DND-41 (cell line): ENCODE measurements at regions not wholly inside any gene's neighbourhood (a gene's known extent, or its start where the extent isn't known, plus 50 kb on each side); places are given as distances from the start of the nearest gene placed in this dataset.

ENCODE experiments used
- EZH2 ChIP-seq: IDR thresholded peaks from 3 replicates; pipeline ENCODE4 v1.6.1; 2012; ENCODE audit warnings: borderline replicate concordance, low read depth, mild to moderate bottlenecking, moderate library complexity, low read length, inconsistent platforms; ENCODE audit not compliant: severe bottlenecking
- TF ChIP-seq, protein P1 (sequence below): IDR thresholded peaks from 2 replicates; pipeline ENCODE4 v1.5.1; 2012; ENCODE audit warnings: borderline replicate concordance, low read length, moderate library complexity, mild to moderate bottlenecking; ENCODE audit not compliant: poor library complexity, severe bottlenecking; ENCODE audit errors: extremely low read depth

DNA sequence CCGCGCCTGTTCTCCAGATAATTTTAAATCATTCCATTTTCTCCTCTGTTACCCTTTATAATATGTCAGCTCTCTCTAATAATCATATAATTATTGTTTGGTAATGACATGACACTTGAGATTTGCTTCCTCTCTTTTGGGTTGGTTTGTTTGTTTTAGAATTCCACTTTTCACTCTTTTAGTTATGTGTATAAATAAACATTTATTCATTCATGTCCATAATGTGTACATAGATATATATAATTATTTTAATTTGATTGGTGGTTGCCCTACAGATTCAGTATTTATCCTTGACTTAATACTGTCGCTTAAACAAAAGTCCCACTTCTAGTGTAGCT is 93.4 kb upstream of the FMN2 start:
- TF ChIP-seq, protein P1, sequence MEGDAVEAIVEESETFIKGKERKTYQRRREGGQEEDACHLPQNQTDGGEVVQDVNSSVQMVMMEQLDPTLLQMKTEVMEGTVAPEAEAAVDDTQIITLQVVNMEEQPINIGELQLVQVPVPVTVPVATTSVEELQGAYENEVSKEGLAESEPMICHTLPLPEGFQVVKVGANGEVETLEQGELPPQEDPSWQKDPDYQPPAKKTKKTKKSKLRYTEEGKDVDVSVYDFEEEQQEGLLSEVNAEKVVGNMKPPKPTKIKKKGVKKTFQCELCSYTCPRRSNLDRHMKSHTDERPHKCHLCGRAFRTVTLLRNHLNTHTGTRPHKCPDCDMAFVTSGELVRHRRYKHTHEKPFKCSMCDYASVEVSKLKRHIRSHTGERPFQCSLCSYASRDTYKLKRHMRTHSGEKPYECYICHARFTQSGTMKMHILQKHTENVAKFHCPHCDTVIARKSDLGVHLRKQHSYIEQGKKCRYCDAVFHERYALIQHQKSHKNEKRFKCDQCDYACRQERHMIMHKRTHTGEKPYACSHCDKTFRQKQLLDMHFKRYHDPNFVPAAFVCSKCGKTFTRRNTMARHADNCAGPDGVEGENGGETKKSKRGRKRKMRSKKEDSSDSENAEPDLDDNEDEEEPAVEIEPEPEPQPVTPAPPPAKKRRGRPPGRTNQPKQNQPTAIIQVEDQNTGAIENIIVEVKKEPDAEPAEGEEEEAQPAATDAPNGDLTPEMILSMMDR = no peak
- TF ChIP-seq EZH2 = no peak
